Gastroesophageal sphincter (tissue), 3 donors: ENCODE measurements at regions not wholly inside any gene's neighbourhood (a gene's known extent, or its start where the extent isn't known, plus 50 kb on each side); places are given as distances from the start of the nearest gene placed in this dataset.
"Not testable (repeated sequence)": the region's sequence is repeated elsewhere in the genome, so short reads cannot be mapped to it uniquely, and the experiment has no call there.

Source experiments
- CTCF ChIP-seq, 4 experiments: fragments of 200-600 bp in 2 of 4; fragments of 450-650 bp in 2 of 4; sonication (generic) in 1 of 4; IDR thresholded peaks; one replicate each; pipeline ENCODE4 v1.5.1; 2017 to 2019; ENCODE audit warnings: antibody characterized with exemption in 4 of 4, mild to moderate bottlenecking in 2 of 4, moderate library complexity in 2 of 4
- EP300 ChIP-seq: sonication (generic); formaldehyde crosslinking; IDR thresholded peaks from one replicate; pipeline ENCODE4 v1.6.1; 2017; ENCODE audit warnings: antibody characterized with exemption, mild to moderate bottlenecking
- POLR2A ChIP-seq, 2 donors: fragments of 450-650 bp; IDR thresholded peaks; one replicate each; pipeline ENCODE4 v1.6.1; 2017; ENCODE audit warnings: antibody characterized with exemption in 2 of 2, mild to moderate bottlenecking in 2 of 2, moderate library complexity in 1 of 2

GRCh38 chr18:46229641-46230040, 125.5 kb downstream of the HAUS1 start:
- TF ChIP-seq CTCF (IDR thresholded peaks at IDR 0.05); POLR2A (IDR thresholded peaks at IDR 0.05); EP300: not testable (repeated sequence)
